ENCODE measurements at regions not wholly inside any gene's neighbourhood (a gene's known extent, or its start where the extent isn't known, plus 50 kb on each side); places are given as distances from the start of the nearest gene placed in this dataset. TPM values are rescaled to one million over a fixed set of nuclear protein-coding genes. Genes with fewer than 3 reads are reported as not detected.
A peak's percentile ranks its signal among the peaks of the same experiment; 100 is the strongest.

Small RNAs in the stretch of these regions (small RNA-seq; reads per million reads assigned to genes)
- gene AC013262.1 (ENCODE audit: insufficient read depth) (not detected), gene AC138623.1 (ENCODE audit: insufficient read depth) (not detected), gene RF00019 (ENCODE audit: insufficient read depth) (not detected), gene RN7SL201P (ENCODE audit: insufficient read depth) (not detected), gene RNA5SP99 (ENCODE audit: insufficient read depth) (8.1 reads per million, percentile 82 among the genes with 10 or more reads in this experiment), gene RNU6-1312P (ENCODE audit: insufficient read depth) (not detected), gene RNU6-685P (ENCODE audit: insufficient read depth) (not detected), gene RPL37P10 (ENCODE audit: insufficient read depth) (not detected)

All from mesendoderm (in vitro differentiated cells).